ENCODE measurements at regions not wholly inside any gene's neighbourhood (a gene's known extent, or its start where the extent isn't known, plus 50 kb on each side); places are given as distances from the start of the nearest gene placed in this dataset.
"Not testable (repeated sequence)": the region's sequence is repeated elsewhere in the genome, so short reads cannot be mapped to it uniquely, and the experiment has no call there.

DNA sequence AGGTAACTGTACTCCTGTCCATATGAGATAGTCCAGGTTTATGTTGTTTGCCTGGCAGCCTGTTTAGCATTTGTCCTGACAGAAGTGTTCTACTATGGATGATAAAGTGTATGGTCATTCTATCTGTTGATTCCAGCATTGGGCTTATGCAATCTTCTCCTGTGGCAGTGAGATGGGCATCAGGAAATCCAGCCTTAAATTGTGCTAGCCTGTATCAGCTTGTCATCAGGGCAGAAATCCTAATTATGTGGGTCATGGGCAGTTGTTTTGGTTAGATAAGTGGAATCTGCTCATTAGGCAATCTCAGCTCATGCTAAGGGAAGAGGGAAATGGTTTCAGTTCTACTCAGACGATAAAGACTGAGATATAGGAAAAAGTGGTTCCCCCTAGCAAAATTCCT, 247.4 kb upstream of the CHD1 start:
- DNase-seq (ENCODE audit: low read depth in 2 of 2, low spot score in 1 of 2) = no peak

DNA sequence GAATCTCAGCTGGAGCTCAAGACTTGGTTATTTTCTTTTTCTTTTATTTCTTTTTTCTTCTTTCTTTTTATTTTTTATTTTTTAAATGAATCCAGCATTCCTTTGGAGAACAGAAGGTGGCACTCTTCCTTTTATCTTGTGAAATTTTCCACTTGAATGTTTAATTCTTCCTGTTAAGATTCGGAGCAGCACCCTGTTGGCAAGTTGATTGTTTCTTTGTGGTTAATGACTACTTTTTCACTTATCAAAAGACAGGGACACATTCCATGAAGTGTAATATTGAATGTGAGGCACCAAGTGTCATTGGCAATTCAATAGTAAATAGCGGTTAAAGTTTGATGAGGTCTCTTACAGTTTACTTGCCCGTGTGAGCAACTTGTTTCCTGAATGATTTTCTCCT, 240.5 kb upstream of the CHD1 start:
- DNase-seq (ENCODE audit: low read depth in 2 of 2, low spot score in 1 of 2) = no peak

DNA sequence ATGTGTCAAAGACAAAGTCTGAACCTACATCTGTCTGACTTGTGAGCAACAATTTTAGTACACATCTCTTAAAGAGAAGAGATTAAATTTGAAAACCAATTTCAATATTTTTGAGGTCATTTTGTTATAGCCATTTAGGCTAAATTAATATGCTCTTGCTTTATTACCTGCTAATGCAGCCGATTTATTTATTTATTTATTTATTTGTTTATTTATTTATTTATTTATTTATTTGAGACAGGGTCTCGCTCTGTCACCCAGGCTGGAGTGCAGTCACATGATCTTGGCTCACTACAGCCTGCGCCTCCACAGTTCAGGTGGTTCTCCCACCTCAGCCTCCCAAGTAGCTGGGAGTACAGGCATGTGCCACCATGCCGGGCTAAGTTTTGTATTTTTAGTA, 232.7 kb upstream of the CHD1 start:
- not testable (repeated sequence) for DNase-seq (ENCODE audit: low read depth in 2 of 2, low spot score in 1 of 2)

DNA sequence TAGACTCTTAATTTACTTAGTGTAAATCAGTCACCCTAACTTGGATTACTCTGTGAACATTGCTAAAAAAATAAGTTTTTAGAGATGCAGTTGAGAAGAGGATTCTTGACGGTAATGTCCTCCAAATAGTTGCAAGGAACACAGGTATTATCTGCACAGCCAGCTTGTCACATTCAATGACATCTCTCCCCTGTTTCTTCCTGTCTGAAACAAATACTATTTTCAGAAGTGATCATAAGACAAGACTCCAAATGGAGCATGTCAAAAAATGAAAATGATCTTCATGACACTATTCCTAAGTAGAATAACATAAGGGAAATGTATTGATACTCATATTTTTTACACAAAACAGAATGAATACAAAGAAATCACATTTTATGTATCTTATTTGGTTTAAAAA, 227.9 kb upstream of the CHD1 start:
- no peak for DNase-seq (ENCODE audit: low read depth in 2 of 2, low spot score in 1 of 2)

DNA sequence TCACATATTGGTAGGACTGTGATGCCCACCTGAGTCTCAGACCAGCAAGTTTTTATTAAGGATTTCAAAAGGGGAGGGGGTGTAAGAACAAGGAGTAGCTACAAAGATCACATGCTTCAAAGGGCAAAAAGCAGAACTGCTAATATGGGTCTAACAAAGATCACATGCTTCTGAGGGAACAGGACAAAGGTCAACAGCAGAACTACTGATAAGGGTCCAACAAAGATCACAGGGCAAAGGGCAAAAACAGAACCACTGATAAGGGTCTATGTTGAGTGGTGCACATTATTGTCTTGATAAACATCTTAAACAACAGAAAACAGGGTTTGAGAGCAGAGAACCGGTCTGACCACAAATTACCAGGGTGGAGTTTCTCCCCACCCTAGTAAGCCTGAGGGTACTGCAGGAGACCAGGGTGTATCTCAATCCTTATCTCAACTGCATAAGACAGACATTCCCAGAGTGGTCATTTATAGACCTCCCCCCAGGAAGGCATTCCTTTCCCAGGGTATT, 214.5 kb upstream of the CHD1 start:
- DNase-seq (ENCODE audit: low read depth in 2 of 2, low spot score in 1 of 2) = not testable (repeated sequence)

DNA sequence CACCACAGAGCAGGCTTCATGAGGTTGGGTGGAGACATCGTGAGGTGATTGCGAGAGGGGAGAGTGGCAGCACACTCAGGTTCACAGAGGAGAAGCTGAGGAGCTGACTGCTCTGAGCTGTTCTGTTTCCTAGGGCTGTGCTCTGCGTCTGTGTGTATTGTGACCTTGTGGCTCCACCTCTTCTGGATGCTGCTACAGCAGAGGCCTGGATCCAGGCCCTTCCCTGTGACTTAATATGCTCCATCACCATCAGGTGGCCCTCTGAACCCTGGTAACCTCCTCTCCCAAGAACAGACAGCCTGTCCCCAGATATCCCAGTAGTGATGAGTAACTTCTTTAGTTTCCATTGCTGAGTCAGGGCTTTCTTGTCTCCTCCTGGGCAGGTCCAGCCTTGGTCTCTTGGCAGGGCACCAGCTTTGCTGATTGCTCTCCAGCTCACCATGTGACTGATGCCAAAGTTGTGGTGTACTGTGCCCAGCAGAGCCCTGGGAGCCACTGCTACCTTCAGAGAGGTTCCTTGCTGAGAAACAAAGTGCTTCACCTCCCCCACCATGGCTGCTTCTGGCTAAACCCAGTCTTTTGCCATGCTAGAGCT, 212.8 kb upstream of the CHD1 start:
- DNase-seq (ENCODE audit: low read depth in 2 of 2, low spot score in 1 of 2) = no peak

DNA sequence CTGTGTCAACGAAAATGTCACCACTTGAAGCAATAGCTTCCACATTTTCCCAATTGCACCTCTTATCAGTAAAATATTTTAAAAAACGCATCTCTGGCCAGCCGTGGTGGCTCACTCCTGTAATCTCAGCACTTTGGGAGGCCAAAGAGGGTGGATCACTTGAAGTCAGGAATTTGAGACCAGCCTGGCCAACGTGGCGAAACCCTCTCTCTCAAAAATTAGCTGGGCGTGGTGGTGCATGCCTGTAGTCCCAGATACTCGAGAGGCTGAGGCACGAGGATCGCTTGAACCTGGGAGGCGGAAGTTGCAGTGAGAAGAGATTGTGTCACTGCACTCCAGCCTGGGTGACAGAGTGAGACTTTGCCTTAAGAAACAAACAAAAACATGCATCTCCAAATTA, 210.1 kb upstream of the CHD1 start:
- no peak for DNase-seq (ENCODE audit: low read depth in 2 of 2, low spot score in 1 of 2)

DNA sequence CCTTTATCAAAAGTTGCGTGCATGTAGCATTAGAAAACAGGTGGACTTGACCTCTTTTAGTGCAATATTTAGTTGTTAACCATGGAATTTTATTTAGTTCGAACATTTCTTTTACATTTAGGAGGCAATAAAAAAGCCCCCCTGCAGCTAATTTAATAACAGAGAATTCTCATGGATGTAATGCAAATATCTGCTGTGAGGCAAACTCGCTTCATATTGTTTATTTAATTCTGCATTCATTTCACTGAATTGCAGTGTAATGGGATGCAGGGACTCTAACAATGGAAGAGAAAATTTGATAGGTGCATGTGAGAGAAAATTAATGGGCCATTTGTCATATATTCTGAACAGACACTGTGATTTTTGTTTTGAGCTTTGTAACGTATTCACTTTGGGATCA, 205.1 kb upstream of the CHD1 start:
- DNase-seq (ENCODE audit: low read depth in 2 of 2, low spot score in 1 of 2) = no peak

DNA sequence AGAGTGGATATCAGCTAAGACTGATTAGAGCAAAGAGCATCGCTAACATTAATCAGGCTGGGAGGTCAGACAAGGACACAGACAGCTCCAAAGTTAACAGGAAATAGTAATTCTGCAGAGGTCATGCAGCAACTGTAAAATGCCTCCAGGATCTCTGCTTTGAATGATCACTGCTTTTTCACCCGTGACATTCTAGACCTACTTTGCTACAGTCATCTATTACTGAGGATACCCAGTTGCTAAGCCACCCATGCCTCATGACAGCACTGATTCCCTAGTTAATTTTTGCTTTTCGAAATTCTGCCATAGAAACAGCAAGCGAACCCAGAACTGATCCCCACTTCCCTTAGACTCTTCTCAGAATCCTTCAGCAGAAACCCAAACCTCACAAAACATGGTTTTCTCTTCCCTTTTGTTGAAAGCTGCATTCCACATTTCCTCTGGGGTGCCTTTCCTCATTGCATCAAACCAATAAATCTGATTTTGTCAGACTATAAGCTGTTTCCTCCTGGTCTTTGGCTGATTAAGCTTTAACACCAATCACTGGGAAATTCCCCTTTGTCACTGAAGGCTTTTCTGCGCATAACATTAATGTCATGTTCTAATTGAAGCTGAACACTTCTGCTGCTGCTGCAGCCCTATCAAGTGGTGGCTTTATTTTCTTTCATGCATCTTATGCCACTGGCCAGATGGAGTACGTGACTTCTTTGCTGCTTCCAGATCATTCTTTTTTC, 201.1 kb upstream of the CHD1 start:
- no peak for DNase-seq (ENCODE audit: low read depth in 2 of 2, low spot score in 1 of 2)

DNA sequence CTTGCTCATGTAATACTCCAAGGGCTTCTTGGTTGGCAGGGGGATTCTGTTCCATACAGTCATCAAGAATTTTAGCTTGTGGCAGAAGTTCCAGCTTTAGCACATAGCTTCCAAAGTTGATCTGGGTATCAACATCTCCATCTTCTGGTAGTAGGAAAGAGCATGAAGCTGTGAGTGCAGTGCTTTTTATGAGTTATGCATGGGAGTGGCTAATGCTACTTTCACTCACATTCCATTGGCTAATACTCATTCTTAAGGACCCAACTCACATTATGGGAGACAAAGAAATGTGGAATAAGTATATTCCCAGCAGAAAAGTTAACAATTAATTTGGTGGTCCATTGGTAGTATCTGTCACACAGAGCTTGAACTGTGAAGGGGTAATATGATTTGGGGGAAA, 194.2 kb upstream of the CHD1 start:
- no peak for DNase-seq (ENCODE audit: low read depth in 2 of 2, low spot score in 1 of 2)

DNA sequence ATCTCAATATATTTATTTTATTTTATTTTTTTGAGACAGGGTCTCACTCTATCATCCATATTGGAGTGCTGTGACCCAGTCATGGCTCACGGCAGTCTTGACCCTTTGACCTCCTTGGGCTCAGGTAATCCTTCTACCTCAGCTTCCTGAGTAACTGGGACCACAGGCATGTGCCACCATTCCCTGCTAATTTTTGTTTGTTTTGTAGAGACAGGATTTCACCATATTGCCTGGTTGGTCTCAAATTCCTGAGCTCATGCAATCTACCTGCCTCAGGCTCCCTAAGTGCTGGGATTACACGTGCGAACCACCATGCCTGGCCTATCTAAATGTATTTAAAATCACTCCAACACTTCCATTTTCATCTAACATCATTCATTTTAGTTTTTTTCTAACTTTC, 190.5 kb upstream of the CHD1 start:
- DNase-seq (ENCODE audit: low read depth in 2 of 2, low spot score in 1 of 2) = no peak

DNA sequence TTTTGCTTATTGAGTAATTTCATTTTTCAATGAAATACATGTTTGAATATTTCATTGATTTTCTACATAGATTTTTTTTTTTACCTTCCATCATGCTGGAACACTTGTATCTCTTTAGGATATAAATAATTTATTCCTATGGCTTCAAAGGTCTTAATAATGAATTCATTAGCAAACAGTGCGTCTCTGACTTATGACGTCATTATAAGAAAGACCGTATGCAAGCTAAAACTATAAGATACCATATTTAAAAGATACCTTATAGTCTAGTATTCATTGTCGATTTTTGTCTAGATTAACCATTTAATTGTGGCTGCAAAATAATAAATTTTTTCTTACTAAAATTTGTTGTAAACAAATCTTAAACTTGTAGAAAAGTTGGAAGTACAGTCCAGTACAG, 187.7 kb upstream of the CHD1 start:
- no peak for DNase-seq (ENCODE audit: low read depth in 2 of 2, low spot score in 1 of 2)

DNA sequence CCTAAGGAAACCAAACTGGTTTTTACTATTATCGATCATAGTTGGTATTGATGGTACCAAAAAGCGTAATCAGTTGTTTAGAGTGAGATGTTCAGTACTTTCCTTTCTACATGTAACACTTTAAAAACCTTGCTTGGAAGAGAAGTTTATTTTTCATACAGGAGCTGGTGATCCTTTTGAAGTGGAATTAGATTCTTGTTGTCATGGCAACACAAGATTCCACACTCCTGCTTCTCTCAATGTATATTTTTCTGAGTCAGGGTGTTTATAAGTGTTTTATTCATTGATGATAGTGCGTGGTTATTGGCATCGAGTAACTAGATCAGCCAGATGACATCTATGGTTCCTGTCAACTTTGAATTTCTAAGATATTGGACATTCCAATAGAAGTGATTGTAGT, 181.1 kb upstream of the CHD1 start:
- no peak for DNase-seq (ENCODE audit: low read depth in 2 of 2, low spot score in 1 of 2)

DNA sequence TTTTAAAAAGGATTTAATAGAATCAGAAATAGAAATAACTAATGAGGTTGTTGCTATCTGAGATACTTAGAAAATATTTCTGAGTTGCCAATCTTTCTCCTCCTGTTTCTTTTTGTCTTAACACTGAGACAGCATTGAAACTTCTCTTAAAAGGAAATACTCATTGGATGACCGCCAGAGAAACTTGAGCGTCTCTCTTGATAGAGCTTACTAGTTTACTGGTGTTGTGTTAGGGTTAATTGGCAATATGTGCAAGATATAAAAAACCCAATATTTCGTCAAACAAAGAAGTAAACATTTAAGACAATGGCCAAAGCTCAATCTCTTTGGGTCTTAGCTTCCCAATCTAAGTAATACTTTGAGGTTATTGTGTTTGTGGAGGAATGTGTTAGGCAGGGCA, 176.4 kb upstream of the CHD1 start:
- DNase-seq (ENCODE audit: low read depth in 2 of 2, low spot score in 1 of 2) = no peak

DNA sequence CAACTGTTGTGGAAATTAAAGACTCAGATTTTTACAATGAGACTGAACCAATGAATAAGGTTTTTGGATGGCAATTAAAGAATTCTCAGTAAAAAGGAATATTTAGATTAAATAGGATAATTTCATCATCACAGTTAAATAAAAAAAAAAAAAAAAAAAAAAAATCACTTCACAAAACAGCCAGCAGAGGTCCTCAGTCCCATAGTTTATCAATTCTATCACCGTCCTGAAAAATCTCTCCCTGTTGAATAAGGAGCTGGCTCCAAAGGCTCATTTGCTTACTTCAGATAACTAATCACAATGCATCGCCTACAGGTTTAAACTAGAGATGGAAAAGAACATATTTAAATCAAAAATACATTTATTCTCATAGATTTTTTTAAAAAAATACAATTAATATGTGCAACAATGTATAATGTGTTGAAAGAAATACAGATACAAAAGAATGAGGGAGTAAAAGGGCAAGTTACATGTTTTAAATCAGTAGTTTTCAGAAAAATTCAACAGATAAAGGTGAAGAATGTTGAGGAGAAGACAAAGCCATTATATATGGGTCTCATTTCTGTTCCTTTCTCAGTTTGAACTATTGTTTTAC, 175.8 kb upstream of the CHD1 start:
- DNase-seq (ENCODE audit: low read depth in 2 of 2, low spot score in 1 of 2) = no peak

DNA sequence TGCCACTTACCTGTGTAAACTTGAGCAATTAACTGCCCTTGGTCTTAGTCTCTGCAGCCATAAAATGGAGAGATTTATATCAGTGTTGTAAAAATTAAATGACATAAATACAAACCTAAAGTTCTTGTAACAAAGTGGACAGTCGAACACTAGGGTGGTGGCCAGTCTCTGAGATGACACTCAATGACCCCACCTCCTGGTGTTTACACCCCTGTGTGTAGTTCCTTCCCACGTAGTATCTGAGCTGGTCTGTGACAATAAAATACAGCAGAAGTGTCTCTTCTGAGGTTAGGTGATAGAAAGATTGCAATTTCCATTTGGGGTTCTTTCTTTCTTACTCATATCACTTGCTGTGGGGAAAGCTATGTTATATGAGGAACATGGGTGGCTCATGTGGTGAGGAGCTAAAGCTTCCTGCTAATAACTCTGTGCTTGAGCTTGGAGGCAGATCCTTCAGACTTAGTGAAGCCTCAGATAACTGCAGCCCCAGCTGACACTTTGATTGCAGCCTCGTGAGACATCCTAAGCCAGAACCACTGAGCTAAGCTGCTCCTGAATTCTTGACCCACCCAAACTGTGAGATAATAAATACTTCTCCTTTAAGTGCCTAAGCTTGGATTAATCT, 173.4 kb upstream of the CHD1 start:
- no peak for DNase-seq (ENCODE audit: low read depth in 2 of 2, low spot score in 1 of 2)

DNA sequence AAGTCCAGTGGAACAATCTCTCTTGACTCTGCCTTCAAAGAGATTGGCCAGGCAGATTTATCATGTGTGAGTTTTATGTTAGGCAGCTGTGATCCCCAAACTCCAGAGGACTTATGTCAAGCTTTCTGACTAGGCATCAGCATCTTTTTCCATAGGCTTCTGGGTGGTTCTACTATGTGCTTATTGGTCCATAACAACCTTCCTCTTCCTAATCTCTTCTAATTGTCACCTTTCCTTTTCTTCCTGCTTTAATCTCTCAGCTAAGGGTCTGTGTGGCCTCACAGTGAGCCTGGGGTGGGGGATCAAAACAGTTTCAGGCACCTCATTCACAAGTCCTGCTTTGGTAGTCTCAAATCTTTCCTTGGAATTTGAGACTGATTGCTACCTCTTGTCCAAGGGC, 170.9 kb upstream of the CHD1 start:
- DNase-seq (ENCODE audit: low read depth in 2 of 2, low spot score in 1 of 2) = no peak

DNA sequence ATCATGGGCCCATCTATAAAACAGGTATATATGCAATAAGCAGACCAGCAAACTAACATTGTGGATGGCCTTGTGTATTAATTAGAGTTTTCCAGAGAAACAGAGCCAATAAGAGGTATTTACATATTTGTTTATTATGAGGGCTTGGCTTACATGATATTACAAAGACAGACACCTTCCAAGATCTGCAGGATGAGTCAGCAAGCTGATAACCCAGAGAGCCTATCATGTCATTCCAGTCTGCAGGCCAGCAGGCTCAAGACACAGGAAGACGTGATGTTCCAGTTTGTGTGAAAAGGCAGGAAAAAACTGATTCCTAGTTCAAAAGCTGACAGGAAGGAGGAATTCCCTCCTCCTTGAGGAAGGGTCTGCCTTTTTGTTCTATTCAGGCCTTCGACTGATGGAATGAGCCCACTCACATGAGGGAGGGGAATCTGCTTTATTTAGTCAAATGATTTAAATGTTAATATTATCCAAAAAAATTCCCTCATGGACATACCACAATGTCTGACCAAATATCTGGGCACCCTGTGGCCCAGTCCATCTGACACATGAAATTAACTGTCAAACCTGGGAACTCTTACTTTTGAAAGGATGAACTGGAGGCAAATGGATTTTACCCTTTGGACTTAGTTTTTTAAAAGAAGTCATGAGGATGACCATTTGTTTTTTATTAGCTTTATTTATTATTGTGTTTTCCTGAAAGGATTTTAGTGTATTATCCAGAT, 161.2 kb upstream of the CHD1 start:
- no peak for DNase-seq (ENCODE audit: low read depth in 2 of 2, low spot score in 1 of 2)

DNA sequence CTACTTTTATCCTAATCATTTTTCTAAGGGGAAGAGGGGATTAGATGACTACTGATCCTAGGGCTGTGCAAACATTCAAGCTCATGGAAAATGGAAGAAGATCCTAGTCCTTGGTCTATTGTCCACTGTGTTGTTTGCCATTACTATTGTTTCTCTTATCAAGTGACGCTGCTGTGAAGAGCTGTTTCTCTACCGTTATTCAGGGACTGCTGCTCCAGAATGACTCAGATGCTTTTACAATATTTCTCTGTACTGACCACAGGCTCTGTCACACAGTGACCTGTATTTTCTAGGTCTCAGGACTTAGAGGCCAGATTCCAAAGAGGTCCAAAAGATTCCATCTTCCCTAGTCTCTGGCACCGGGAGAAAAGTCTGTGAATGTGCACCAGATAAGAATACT, 159.5 kb upstream of the CHD1 start:
- no peak for DNase-seq (ENCODE audit: low read depth in 2 of 2, low spot score in 1 of 2)

DNA sequence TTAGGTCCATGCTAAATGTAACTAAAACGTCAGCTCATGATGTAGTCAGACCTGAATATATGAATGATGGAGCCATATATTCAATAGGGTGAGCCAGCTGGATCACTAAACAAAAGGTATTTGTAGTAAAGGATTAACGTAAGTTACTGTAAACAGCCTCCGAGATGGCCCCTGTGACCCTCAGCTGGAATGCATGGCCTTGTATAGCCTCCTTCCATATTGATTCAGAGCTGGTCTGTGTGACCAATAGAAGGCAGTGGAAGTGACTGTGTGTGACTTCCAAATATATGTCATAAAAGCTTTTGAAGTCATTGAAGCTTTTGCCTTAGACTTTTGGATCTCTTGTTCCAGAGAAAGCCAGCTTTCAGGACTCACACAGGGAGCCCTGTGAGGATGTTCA, 154.4 kb upstream of the CHD1 start:
- no peak for DNase-seq (ENCODE audit: low read depth in 2 of 2, low spot score in 1 of 2)

DNA sequence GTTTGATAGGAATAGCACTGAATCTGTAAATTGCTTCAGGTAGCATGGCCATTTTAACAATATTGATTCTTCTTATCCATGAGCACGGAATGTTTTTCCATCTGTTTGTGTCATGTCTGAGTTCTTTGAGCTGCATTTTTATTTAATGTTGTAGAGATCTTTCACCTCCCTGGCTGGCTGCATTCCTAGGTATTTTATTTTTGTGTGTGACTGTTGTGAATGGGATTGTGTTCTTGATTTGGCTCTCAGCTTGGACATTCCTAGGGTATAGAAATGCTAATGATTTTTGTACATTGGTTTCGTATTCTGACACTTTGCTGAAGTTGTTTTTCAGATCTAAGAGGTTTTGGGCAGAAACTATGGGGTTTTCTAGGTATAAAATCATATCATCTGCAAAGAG, 152.9 kb upstream of the CHD1 start:
- no peak for DNase-seq (ENCODE audit: low read depth in 2 of 2, low spot score in 1 of 2)

All from stimulated activated CD8-positive, alpha-beta memory T cell treated with anti-CD3 and anti-CD28 coated beads, Interleukin-4, amount 100 ng/mL, for 4 hours (primary cell).